ENCODE measurements at regions not wholly inside any gene's neighbourhood (a gene's known extent, or its start where the extent isn't known, plus 50 kb on each side); places are given as distances from the start of the nearest gene placed in this dataset.

DNA sequence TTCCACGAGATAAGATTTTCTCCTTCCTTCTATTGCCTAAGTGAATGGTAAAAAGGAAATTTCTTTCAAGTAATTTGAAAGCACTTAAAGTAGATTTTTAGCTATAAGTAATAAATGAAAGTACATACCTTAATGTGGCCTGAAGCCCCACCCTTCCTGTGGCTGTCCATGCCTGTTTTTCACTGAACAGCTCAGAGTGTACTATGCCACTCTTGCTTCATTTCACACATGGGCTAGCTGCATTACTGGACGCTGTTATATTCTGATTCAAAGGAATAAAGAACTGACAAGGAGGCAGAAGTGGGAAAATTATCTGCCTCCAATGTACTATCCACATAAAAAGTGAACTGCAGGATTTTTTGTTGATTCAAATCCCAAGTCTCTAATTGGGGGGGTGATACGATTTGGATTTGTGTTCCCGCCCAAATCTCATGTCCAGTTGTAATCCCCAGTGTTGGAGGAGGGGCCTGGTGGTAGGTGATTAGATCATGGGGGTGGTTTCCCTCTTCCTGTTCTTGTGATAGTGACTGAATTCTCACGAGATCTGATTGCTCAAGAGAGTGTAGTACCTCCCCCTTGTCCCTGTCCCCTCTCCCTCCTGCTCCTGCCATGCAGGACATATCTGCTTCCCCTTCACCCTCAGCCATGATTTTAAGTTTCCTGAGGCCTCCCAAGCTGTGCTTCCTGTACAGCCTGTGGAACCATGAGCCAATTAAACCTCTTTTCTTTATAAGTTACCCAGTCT lies 154.7 kb upstream of the SGCG start:
- no peak for TF ChIP-seq POLR2A (IDR thresholded peaks at IDR 0.05)
- TF ChIP-seq, protein P1, sequence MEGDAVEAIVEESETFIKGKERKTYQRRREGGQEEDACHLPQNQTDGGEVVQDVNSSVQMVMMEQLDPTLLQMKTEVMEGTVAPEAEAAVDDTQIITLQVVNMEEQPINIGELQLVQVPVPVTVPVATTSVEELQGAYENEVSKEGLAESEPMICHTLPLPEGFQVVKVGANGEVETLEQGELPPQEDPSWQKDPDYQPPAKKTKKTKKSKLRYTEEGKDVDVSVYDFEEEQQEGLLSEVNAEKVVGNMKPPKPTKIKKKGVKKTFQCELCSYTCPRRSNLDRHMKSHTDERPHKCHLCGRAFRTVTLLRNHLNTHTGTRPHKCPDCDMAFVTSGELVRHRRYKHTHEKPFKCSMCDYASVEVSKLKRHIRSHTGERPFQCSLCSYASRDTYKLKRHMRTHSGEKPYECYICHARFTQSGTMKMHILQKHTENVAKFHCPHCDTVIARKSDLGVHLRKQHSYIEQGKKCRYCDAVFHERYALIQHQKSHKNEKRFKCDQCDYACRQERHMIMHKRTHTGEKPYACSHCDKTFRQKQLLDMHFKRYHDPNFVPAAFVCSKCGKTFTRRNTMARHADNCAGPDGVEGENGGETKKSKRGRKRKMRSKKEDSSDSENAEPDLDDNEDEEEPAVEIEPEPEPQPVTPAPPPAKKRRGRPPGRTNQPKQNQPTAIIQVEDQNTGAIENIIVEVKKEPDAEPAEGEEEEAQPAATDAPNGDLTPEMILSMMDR (IDR thresholded peaks at IDR 0.05): no peak

Measured in lower leg skin (tissue), 3 donors.